Parathyroid adenoma (tissue), 2 donors: ENCODE measurements at regions not wholly inside any gene's neighbourhood (a gene's known extent, or its start where the extent isn't known, plus 50 kb on each side); places are given as distances from the start of the nearest gene placed in this dataset.

Experiments
- H2AFZ ChIP-seq: fragments of 300-600 bp; sonication (generic); one replicate; pipeline ENCODE4 v1.7.0; 2017; ENCODE audit warnings: antibody characterized with exemption, mild to moderate bottlenecking
- H3K27ac ChIP-seq: fragments of 300-600 bp; sonication (generic); one replicate; pipeline ENCODE4 v1.7.0; 2017
- H3K27me3 ChIP-seq: fragments of 300-600 bp; sonication (generic); one replicate; pipeline ENCODE4 v1.7.0; 2017; ENCODE audit warnings: low read length; ENCODE audit not compliant: control insufficient read depth, insufficient read depth
- H3K36me3 ChIP-seq: fragments of 300-600 bp; sonication (generic); one replicate; pipeline ENCODE4 v1.7.0; 2017; ENCODE audit warnings: low read length; ENCODE audit not compliant: control insufficient read depth, insufficient read depth
- H3K4me1 ChIP-seq: fragments of 300-600 bp; sonication (generic); one replicate; pipeline ENCODE4 v1.7.0; 2017; ENCODE audit warnings: control low read depth
- H3K4me2 ChIP-seq: fragments of 300-600 bp; sonication (generic); one replicate; pipeline ENCODE4 v1.7.0; 2017; ENCODE audit warnings: low read length
- H3K4me3 ChIP-seq: fragments of 300-600 bp; sonication (generic); one replicate; pipeline ENCODE4 v1.7.0; 2017; ENCODE audit warnings: low read depth, low read length
- H3K79me2 ChIP-seq: fragments of 300-600 bp; sonication (generic); one replicate; pipeline ENCODE4 v1.7.0; 2017; ENCODE audit warnings: control low read depth
- H3K9ac ChIP-seq: fragments of 300-600 bp; sonication (generic); one replicate; pipeline ENCODE4 v1.7.0; 2017; ENCODE audit warnings: mild to moderate bottlenecking
- H3K9me3 ChIP-seq: fragments of 300-600 bp; sonication (generic); one replicate; pipeline ENCODE4 v1.7.0; 2017; ENCODE audit warnings: low read length; ENCODE audit not compliant: control insufficient read depth
- CTCF ChIP-seq: fragments of 300-600 bp; sonication (generic); IDR thresholded peaks from one replicate; pipeline ENCODE4 v1.7.0; 2017; ENCODE audit warnings: antibody characterized with exemption, mild to moderate bottlenecking
- donor health status: primary hyperparathyroidism.

- Histone ChIP-seq H3K9me3 (no peaks in the 10 kb centered on the region), H3K79me2 (no peaks in the 10 kb centered on the region)
Observed at GRCh38 chr2:176733698-176734430, 464.6 kb downstream of the MTX2 start.

DNA sequence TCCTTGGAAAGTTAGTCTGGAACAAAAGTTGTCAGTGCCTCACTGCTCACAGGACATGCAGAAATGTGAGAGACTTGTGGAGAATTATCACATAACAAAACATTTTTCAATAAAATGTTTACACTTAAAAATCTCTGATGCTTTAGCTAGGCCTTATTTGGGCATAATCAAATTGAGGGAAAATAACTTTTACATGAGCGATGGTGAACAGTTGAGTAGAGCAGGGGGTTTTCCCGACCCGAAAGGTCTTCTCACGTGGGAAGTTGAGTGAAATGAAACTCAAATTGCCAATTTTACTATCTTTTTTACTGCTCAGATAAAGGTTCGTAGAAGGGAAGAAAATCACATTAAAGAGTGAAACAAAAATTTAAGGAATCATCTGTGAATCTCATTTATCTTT, 465.6 kb downstream of the MTX2 start:
- no peak overlapping the region for H3K4me3 ChIP-seq
- H3K27ac ChIP-seq, result no peak overlapping the region
- H3K27me3 ChIP-seq, result no peaks in the 10 kb centered on the region
- H3K79me2 ChIP-seq, result no peaks in the 10 kb centered on the region
- H3K4me1 ChIP-seq, result no peaks in the 10 kb centered on the region
- H3K36me3 ChIP-seq, result no peaks in the 10 kb centered on the region
- H2AFZ ChIP-seq, result no peak overlapping the region
- H3K4me2 ChIP-seq, result no peak overlapping the region
- no peak for TF ChIP-seq CTCF
- no peaks in the 10 kb centered on the region for H3K9me3 ChIP-seq
- no peak overlapping the region for H3K9ac ChIP-seq

More at GRCh38 chr2:176733698-176734430, 464.6 kb downstream of the MTX2 start:
- TF ChIP-seq CTCF, result no peak
- Histone ChIP-seq H3K4me1 (no peaks in the 10 kb centered on the region), H3K36me3 (no peaks in the 10 kb centered on the region), H3K27me3 (no peaks in the 10 kb centered on the region), H3K27ac (no peak overlapping the region), H3K9ac (no peak overlapping the region), H3K4me2 (no peak overlapping the region), H3K4me3 (no peak overlapping the region), H2AFZ (no peak overlapping the region)

- H3K27me3 ChIP-seq, result no peaks in the 10 kb centered on the region
- H3K4me1 ChIP-seq, result no peaks in the 10 kb centered on the region
- H3K9me3 ChIP-seq, result no peaks in the 10 kb centered on the region
- H3K79me2 ChIP-seq, result no peaks in the 10 kb centered on the region
- no peak overlapping the region for H3K4me3 ChIP-seq
- TF ChIP-seq CTCF, result no peak
- no peaks in the 10 kb centered on the region for H3K36me3 ChIP-seq
- H2AFZ ChIP-seq, result no peak overlapping the region
- no peak overlapping the region for H3K4me2 ChIP-seq
- H3K27ac ChIP-seq, result no peak overlapping the region
- no peak overlapping the region for H3K9ac ChIP-seq
Observed at GRCh38 chr2:176742271-176742670, 470.3 kb upstream of the HNRNPA3 start.

- Histone ChIP-seq H3K27ac (no peak overlapping the region), H3K36me3 (no peaks in the 10 kb centered on the region), H3K79me2 (no peaks in the 10 kb centered on the region), H3K9me3 (no peaks in the 10 kb centered on the region), H3K4me2 (no peak overlapping the region), H3K4me3 (no peak overlapping the region), H3K4me1 (no peaks in the 10 kb centered on the region), H3K9ac (no peak overlapping the region), H2AFZ (no peak overlapping the region), H3K27me3 (no peaks in the 10 kb centered on the region)
- TF ChIP-seq CTCF, result no peak
Observed at GRCh38 chr2:176743671-176744070, 468.9 kb upstream of the HNRNPA3 start.

- Histone ChIP-seq H3K4me2 (no peak overlapping the region), H3K79me2 (no peaks in the 10 kb centered on the region), H3K27ac (no peak overlapping the region), H3K36me3 (no peaks in the 10 kb centered on the region), H3K4me1 (no peaks in the 10 kb centered on the region), H3K9ac (no peak overlapping the region), H3K27me3 (no peaks in the 10 kb centered on the region), H3K4me3 (no peak overlapping the region), H2AFZ (no peak overlapping the region), H3K9me3 (no peaks in the 10 kb centered on the region)
- no peak for TF ChIP-seq CTCF
Observed at GRCh38 chr2:176744146-176744545, 468.4 kb upstream of the HNRNPA3 start.
